Right lobe of liver (tissue), 4 donors: ENCODE measurements at regions not wholly inside any gene's neighbourhood (a gene's known extent, or its start where the extent isn't known, plus 50 kb on each side); places are given as distances from the start of the nearest gene placed in this dataset.

Experiments
- CTCF ChIP-seq, 4 donors: fragments of 200-600 bp in 3 of 4; fragments of 450-650 bp in 1 of 4; IDR thresholded peaks; one replicate each; pipeline versions ENCODE4 v1.5.1 to v1.8.0; 2016 to 2022; ENCODE audit warnings: antibody characterized with exemption in 4 of 4, mild to moderate bottlenecking in 2 of 4
- POLR2A ChIP-seq: fragments of 450-650 bp; IDR thresholded peaks from one replicate; pipeline ENCODE4 v1.6.1; 2017; ENCODE audit warnings: antibody characterized with exemption, mild to moderate bottlenecking
- donor health status: DM: no; HTN: no; CAD: no.
- donor health status: DM: no; HTN: no; CAD: no.
- donor health status: DM: no; HTN: yes; CAD: no.

- TF ChIP-seq CTCF (IDR thresholded peaks at IDR 0.05) (no peak), POLR2A (no peak)
Observed at GRCh38 chr13:83496501-83496900, 385.8 kb downstream of the SLITRK1 start.
